ENCODE measurements at regions not wholly inside any gene's neighbourhood (a gene's known extent, or its start where the extent isn't known, plus 50 kb on each side); places are given as distances from the start of the nearest gene placed in this dataset.

- TF ChIP-seq ZNF184 (CRISPR knock-in tag; IDR thresholded peaks at IDR 0.05) (no peak), ZNF778 (CRISPR knock-in tag; IDR thresholded peaks at IDR 0.05) (no peak), CBX3 (IDR thresholded peaks at IDR 0.05; ENCODE audit: borderline replicate concordance in 1 of 2, low read length in 2 of 2) (0 out of 3 replicates have a peak, but pooled peaks of 1 of the 2 experiments have one; percentile 26), TSC22D4 (tag; IDR thresholded peaks at IDR 0.05) (no peak), ZEB2 (IDR thresholded peaks at IDR 0.05) (no peak), ZNF586 (CRISPR knock-in tag; conservative IDR thresholded peaks at IDR 0.05) (no peak), RCOR1 (IDR thresholded peaks at IDR 0.05; ENCODE audit: borderline replicate concordance in 1 of 2, low read depth in 2 of 2, low read length in 2 of 2) (peak in 1 of 2 experiments; percentile 86; a peak in 1 of 4 replicates), JUND (IDR thresholded peaks at IDR 0.05; ENCODE audit: borderline replicate concordance, low read depth, low read length) (peak; percentile 49; the same call in 1 of the 2 replicates), JUND (tag; IDR thresholded peaks at IDR 0.05; ENCODE audit: borderline replicate concordance, low read depth, low read length) (peak; percentile 54; the same call in 2 of the 3 replicates), TCF3 (CRISPR knock-in tag; IDR thresholded peaks at IDR 0.05) (peak; percentile 94), SOX6 (IDR thresholded peaks at IDR 0.05) (peak; percentile 81), FOSL1 (tag; conservative IDR thresholded peaks at IDR 0.05) (peak; percentile 52), STAT5A (IDR thresholded peaks at IDR 0.05; ENCODE audit: borderline replicate concordance, low read length) (peak; percentile 68; the same call in 1 of the 2 replicates), C11orf30 (IDR thresholded peaks at IDR 0.05; ENCODE audit: low read depth) (peak; percentile 77), POLR2AphosphoS5 (IDR thresholded peaks at IDR 0.05; ENCODE audit: control insufficient read depth, insufficient read depth, low read depth, low read length) (peak; percentile 80), SAP30 (IDR thresholded peaks at IDR 0.05; ENCODE audit: borderline replicate concordance, insufficient read depth, low read depth, low read length, poor library complexity, severe bottlenecking) (no peak), ZNF695 (CRISPR knock-in tag; IDR thresholded peaks at IDR 0.05) (no peak), STAT6 (CRISPR knock-in tag; IDR thresholded peaks at IDR 0.05) (no peak), RBM34 (IDR thresholded peaks at IDR 0.05; ENCODE audit: borderline replicate concordance, insufficient read depth, low read length) (no peak), YY1 (IDR thresholded peaks at IDR 0.05; ENCODE audit: borderline replicate concordance in 1 of 3, control insufficient read depth in 1 of 3, extremely low read depth in 1 of 3, insufficient read depth in 3 of 3, insufficient read length in 1 of 3, insufficient replicate concordance in 2 of 3, low read depth in 1 of 3, low read length in 2 of 3) (no peak), ZBTB11 (CRISPR knock-in tag; IDR thresholded peaks at IDR 0.05) (0 out of 6 replicates have a peak, but pooled peaks of 1 of the 3 experiments have one; percentile 31), PHTF2 (CRISPR knock-in tag; IDR thresholded peaks at IDR 0.05) (no peak), TRIM24 (IDR thresholded peaks at IDR 0.05) (peak; percentile 88 to 90)
These were observed 179.8 kb upstream of the FOXN2 start (continued) for GRCh38 chr2:48134704-48135103.

All from K562 (cell line).